T-helper 17 cell (primary cell): ENCODE measurements at regions not wholly inside any gene's neighbourhood (a gene's known extent, or its start where the extent isn't known, plus 50 kb on each side); places are given as distances from the start of the nearest gene placed in this dataset.

Experiments
- ATAC-seq: fragments of 150-1000 bp; cut with Tn5 transposase; 2 replicates; pipeline ENCODE4 v1.10.0; 2021; ENCODE audit warnings: mild to moderate bottlenecking, moderate library complexity
- DNase-seq, 3 donors: peaks; one replicate each; pipeline versions ENCODE4 v3.0.0 to v3.0.0-alpha.2; 2020 to 2021
- H3K9me3 ChIP-seq: one replicate; pipeline ENCODE4 v1.7.0; 2013; ENCODE audit warnings: low read length, mild to moderate bottlenecking; ENCODE audit not compliant: control insufficient read depth, poor library complexity, severe bottlenecking
- H3K27ac Mint-ChIP-seq: one replicate; pipeline ENCODE4 v1.8.0; 2022; ENCODE audit warnings: mild to moderate bottlenecking, moderate library complexity, mixed read lengths
- H3K27me3 Mint-ChIP-seq: one replicate; pipeline ENCODE4 v1.8.0; 2022; ENCODE audit warnings: mixed read lengths
- H3K36me3 Mint-ChIP-seq: one replicate; pipeline ENCODE4 v1.8.0; 2022; ENCODE audit warnings: low read depth, mixed read lengths
- H3K4me1 Mint-ChIP-seq: one replicate; pipeline ENCODE4 v1.8.0; 2022; ENCODE audit warnings: mild to moderate bottlenecking, mixed read lengths
- H3K4me3 Mint-ChIP-seq: one replicate; pipeline ENCODE4 v1.8.0; 2022; ENCODE audit warnings: mild to moderate bottlenecking, moderate library complexity, mixed read lengths

- no peak overlapping the region for H3K27ac Mint-ChIP-seq
- ATAC-seq = no peak
These were observed 68.1 kb upstream of the FREM1 start for GRCh38 chr9:14978022-14979000.

GRCh38 chr9:14967450-14968321 is 57.5 kb upstream of the FREM1 start:
- H3K9me3 ChIP-seq = no peaks in the 10 kb centered on the region
- H3K4me1 Mint-ChIP-seq = no peaks in the 10 kb centered on the region
- DNase-seq = no peak
- H3K27ac Mint-ChIP-seq = no peak overlapping the region
- no peak for ATAC-seq
- no peaks in the 10 kb centered on the region for H3K36me3 Mint-ChIP-seq
- H3K27me3 Mint-ChIP-seq = peaks cover 15% of the 10 kb centered on the region
- no peak overlapping the region for H3K4me3 Mint-ChIP-seq

More at GRCh38 chr9:14978022-14979000, 68.1 kb upstream of the FREM1 start:
- H3K9me3 ChIP-seq = no peaks in the 10 kb centered on the region
- Mint-ChIP-seq H3K4me3 (no peak overlapping the region), H3K36me3 (peaks cover 3% of the 10 kb centered on the region), H3K27me3 (no peaks in the 10 kb centered on the region), H3K4me1 (no peaks in the 10 kb centered on the region)
- DNase-seq = no peak

- Mint-ChIP-seq H3K4me1 (peaks cover 7% of the 10 kb centered on the region), H3K4me3 (no peak overlapping the region), H3K36me3 (no peaks in the 10 kb centered on the region), H3K27me3 (peaks cover 11% of the 10 kb centered on the region), H3K27ac (no peak overlapping the region)
- H3K9me3 ChIP-seq = no peaks in the 10 kb centered on the region
- DNase-seq (no peak), ATAC-seq (no peak)
These were observed 52.1 kb upstream of the FREM1 start for GRCh38 chr9:14962193-14962882.

DNA sequence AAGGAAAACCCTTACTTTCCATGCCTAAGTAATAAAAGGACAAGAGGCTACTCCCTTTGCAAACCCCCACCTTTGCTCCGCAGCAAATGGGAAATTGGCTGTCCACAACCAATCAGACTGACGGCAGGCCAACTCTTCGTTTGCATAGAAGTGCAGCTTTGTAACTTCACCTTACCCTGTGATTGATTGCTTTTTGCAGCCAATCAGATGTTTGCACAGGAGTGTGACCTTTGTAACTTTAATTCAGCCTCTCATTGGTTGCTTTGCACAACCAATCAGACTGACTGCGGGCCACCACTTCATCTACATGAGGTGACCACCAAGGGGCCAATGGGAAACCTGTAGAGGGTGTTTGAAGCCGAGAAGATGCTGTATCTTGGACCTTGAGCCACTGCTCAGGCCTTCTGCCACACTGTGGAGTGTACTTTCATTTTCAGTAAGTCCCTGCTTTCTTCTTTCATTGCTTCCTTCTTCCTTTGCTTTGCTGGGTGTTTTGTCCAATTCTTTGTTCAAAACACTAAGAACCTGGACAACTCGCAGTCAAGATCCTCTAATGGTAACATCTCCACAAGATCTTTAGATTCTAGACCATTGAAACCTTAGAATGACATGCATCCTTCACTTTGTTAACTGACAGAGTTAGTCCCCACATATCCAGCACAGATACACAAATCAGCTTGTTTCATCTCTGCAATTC is 51.3 kb upstream of the FREM1 start:
- ATAC-seq (no peak), DNase-seq (no peak)
- Mint-ChIP-seq H3K4me1 (peaks cover 7% of the 10 kb centered on the region), H3K27me3 (peaks cover 8% of the 10 kb centered on the region), H3K4me3 (no peak overlapping the region), H3K27ac (no peak overlapping the region), H3K36me3 (no peaks in the 10 kb centered on the region)
- no peaks in the 10 kb centered on the region for H3K9me3 ChIP-seq

- Mint-ChIP-seq H3K36me3 (no peaks in the 10 kb centered on the region), H3K27ac (no peak overlapping the region), H3K27me3 (peaks cover 8% of the 10 kb centered on the region), H3K4me3 (no peak overlapping the region), H3K4me1 (peaks cover 7% of the 10 kb centered on the region)
- no peak for DNase-seq
- no peak for ATAC-seq
- H3K9me3 ChIP-seq = no peaks in the 10 kb centered on the region
These were observed 50.7 kb upstream of the FREM1 start for GRCh38 chr9:14960881-14961280.
